ENCODE measurements at regions not wholly inside any gene's neighbourhood (a gene's known extent, or its start where the extent isn't known, plus 50 kb on each side); places are given as distances from the start of the nearest gene placed in this dataset.

GRCh38 chr15:60057554-60057953 lies 53.4 kb downstream of the FOXB1 start:
- no peak for DNase-seq (ENCODE audit: low read depth)
- TF ChIP-seq CTCF (IDR thresholded peaks at IDR 0.05; ENCODE audit: insufficient read depth, low read depth, low read length) = no peak
- H3K4me3 ChIP-seq (ENCODE audit: low read depth, low read length) = no peak overlapping the region

- DNase-seq (ENCODE audit: low read depth) = no peak
- no peak for TF ChIP-seq CTCF (IDR thresholded peaks at IDR 0.05; ENCODE audit: insufficient read depth, low read depth, low read length)
- no peak overlapping the region for H3K4me3 ChIP-seq (ENCODE audit: low read depth, low read length)
Observed at GRCh38 chr15:60059186-60059585, 55.1 kb downstream of the FOXB1 start.

- H3K4me3 ChIP-seq (ENCODE audit: low read depth, low read length) = no peak overlapping the region
- no peak for DNase-seq (ENCODE audit: low read depth)
- TF ChIP-seq CTCF (IDR thresholded peaks at IDR 0.05; ENCODE audit: insufficient read depth, low read depth, low read length) = no peak
Observed at GRCh38 chr15:60061758-60062157, 57.6 kb downstream of the FOXB1 start.

GRCh38 chr15:60062826-60063225 lies 58.7 kb downstream of the FOXB1 start:
- no peak overlapping the region for H3K4me3 ChIP-seq (ENCODE audit: low read depth, low read length)
- no peak for DNase-seq (ENCODE audit: low read depth)
- no peak for TF ChIP-seq CTCF (IDR thresholded peaks at IDR 0.05; ENCODE audit: insufficient read depth, low read depth, low read length)

GRCh38 chr15:60065951-60066350 lies 61.8 kb downstream of the FOXB1 start:
- H3K4me3 ChIP-seq (ENCODE audit: low read depth, low read length) = no peak overlapping the region
- no peak for TF ChIP-seq CTCF (IDR thresholded peaks at IDR 0.05; ENCODE audit: insufficient read depth, low read depth, low read length)
- no peak for DNase-seq (ENCODE audit: low read depth)

- H3K4me3 ChIP-seq (ENCODE audit: low read depth, low read length) = no peak overlapping the region
- no peak for TF ChIP-seq CTCF (IDR thresholded peaks at IDR 0.05; ENCODE audit: insufficient read depth, low read depth, low read length)
- DNase-seq (ENCODE audit: low read depth) = peak; percentile 36
Observed at GRCh38 chr15:60070838-60071493, 66.9 kb downstream of the FOXB1 start.

All from fibroblast of villous mesenchyme (primary cell).